Right atrium auricular region (tissue), 2 donors: ENCODE measurements at regions not wholly inside any gene's neighbourhood (a gene's known extent, or its start where the extent isn't known, plus 50 kb on each side); places are given as distances from the start of the nearest gene placed in this dataset.

ENCODE experiments used
- DNase-seq: peaks from one replicate; pipeline ENCODE4 v3.0.0-alpha.2; 2019; ENCODE audit warnings: low spot score
- H3K27ac ChIP-seq, 2 donors: fragments of 200-600 bp; sonication (generic); 1 replicate in 1 of 2; 2 replicates in 1 of 2; pipeline ENCODE4 v1.5.1; 2016 to 2019
- H3K27me3 ChIP-seq, 2 donors: fragments of 200-600 bp; sonication (generic); one replicate each; pipeline versions ENCODE4 v1.5.1 to v1.6.0; 2017 to 2019
- H3K36me3 ChIP-seq: fragments of 200-600 bp; sonication (generic); one replicate; pipeline ENCODE4 v1.5.1; 2016
- H3K4me1 ChIP-seq, 2 donors: fragments of 200-600 bp; sonication (generic); one replicate each; pipeline versions ENCODE4 v1.5.1 to v1.6.0; 2017 to 2019
- H3K4me3 ChIP-seq, 2 donors: fragments of 200-600 bp; sonication (generic); 1 replicate in 1 of 2; 2 replicates in 1 of 2; pipeline ENCODE4 v1.5.1; 2017 to 2019; ENCODE audit warnings: mild to moderate bottlenecking in 1 of 2, moderate library complexity in 1 of 2
- H3K9me3 ChIP-seq, 2 donors: fragments of 200-600 bp; sonication (generic); one replicate each; pipeline ENCODE4 v1.5.1; 2019
- CTCF ChIP-seq, 2 donors: fragments of 200-600 bp; sonication (generic); IDR thresholded peaks; one replicate each; pipeline ENCODE4 v1.5.1; 2019; ENCODE audit warnings: antibody characterized with exemption in 2 of 2

- H3K4me3 ChIP-seq: no peak overlapping the region
- no peaks in the 10 kb centered on the region for H3K4me1 ChIP-seq
- H3K27ac ChIP-seq: no peak overlapping the region
- no peak for DNase-seq
- no peak for TF ChIP-seq CTCF (IDR thresholded peaks at IDR 0.05)
- H3K9me3 ChIP-seq: peaks cover 0 to 4% of the 10 kb centered on the region in 2 donors
- H3K36me3 ChIP-seq: no peaks in the 10 kb centered on the region
- no peaks in the 10 kb centered on the region for H3K27me3 ChIP-seq
Measured at GRCh38 chr2:147330925-147331324, 513.9 kb upstream of the ACVR2A start.

DNA sequence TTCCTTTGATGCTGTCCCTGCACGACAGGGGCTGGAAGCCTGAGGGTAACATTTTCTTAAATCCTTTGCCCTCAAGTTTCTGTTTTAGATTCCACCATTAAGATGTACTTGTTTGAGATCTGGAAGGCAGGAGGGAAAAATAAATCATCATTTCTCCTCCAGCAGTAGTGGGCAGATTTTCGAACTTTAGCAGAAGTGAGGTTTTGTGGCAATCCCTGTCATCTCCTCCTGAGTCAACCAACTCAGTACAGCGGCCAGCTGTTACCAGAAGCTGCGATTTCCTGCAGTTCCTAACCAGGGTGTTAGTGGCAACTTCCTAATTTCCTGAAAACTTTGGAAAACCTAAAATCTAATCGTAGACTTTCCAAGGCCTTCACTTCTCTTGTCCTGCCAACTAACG lies 517.2 kb upstream of the ACVR2A start:
- no peak for DNase-seq
- TF ChIP-seq CTCF (IDR thresholded peaks at IDR 0.05): no peak
- H3K4me1 ChIP-seq: no peaks in the 10 kb centered on the region
- no peaks in the 10 kb centered on the region for H3K27me3 ChIP-seq
- no peak overlapping the region for H3K4me3 ChIP-seq
- no peaks in the 10 kb centered on the region for H3K36me3 ChIP-seq
- H3K27ac ChIP-seq: no peak overlapping the region
- H3K9me3 ChIP-seq: no peaks in the 10 kb centered on the region

- Histone ChIP-seq H3K27me3 (no peaks in the 10 kb centered on the region), H3K4me3 (no peak overlapping the region), H3K4me1 (no peaks in the 10 kb centered on the region), H3K27ac (no peak overlapping the region), H3K9me3 (no peaks in the 10 kb centered on the region), H3K36me3 (no peaks in the 10 kb centered on the region)
- no peak for TF ChIP-seq CTCF (IDR thresholded peaks at IDR 0.05)
- DNase-seq: no peak
Measured at GRCh38 chr2:147325990-147326389, 518.8 kb upstream of the ACVR2A start.

- TF ChIP-seq CTCF (IDR thresholded peaks at IDR 0.05): no peak
Measured at GRCh38 chr2:147320146-147320545, 524.7 kb upstream of the ACVR2A start.

GRCh38 chr2:147311058-147311430 lies 533.8 kb upstream of the ACVR2A start:
- DNase-seq: no peak
- H3K27ac ChIP-seq: no peak overlapping the region
- H3K4me1 ChIP-seq: no peaks in the 10 kb centered on the region
- H3K4me3 ChIP-seq: no peak overlapping the region
- H3K9me3 ChIP-seq: no peaks in the 10 kb centered on the region
- no peaks in the 10 kb centered on the region for H3K36me3 ChIP-seq
- TF ChIP-seq CTCF (IDR thresholded peaks at IDR 0.05): no peak
- no peaks in the 10 kb centered on the region for H3K27me3 ChIP-seq

More at GRCh38 chr2:147320146-147320545, 524.7 kb upstream of the ACVR2A start:
- H3K4me3 ChIP-seq: no peak overlapping the region
- H3K4me1 ChIP-seq: no peaks in the 10 kb centered on the region
- H3K9me3 ChIP-seq: peaks cover 0 to 12% of the 10 kb centered on the region in 2 donors
- DNase-seq: no peak
- H3K27ac ChIP-seq: no peak overlapping the region
- no peaks in the 10 kb centered on the region for H3K27me3 ChIP-seq
- no peaks in the 10 kb centered on the region for H3K36me3 ChIP-seq

DNA sequence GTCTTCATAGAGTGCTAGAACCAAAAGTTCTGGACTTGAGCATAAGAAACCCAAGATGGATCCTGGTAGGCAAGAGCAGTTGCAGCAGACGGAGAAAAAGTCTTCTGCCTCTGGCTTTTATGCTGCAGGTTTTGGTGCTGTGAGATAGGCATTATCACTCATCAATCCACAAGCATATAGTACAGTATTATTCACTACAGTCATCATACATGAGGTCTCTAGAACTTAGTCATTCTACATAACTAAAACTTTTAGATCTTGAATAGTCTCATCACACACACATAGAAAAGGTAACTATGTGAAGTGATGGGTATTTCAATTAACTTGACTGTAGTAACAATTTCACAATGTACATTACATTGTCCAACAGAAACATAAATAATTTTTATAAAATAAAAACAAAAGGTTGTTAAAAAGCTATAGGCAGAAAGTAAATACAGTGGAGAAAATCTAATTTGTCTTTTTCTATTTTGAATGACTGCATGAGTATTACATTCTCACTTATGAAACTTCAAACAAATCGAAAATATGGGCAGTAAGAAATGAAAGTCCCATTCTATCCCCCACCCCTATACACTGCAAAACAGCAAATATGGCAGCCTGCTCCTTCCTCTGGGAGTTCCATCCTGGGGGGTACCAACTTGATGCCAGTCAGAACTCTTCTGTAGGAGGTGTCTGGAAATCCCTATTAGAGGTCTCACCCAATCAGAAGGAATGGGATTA lies 534.3 kb upstream of the ACVR2A start:
- no peaks in the 10 kb centered on the region for H3K27me3 ChIP-seq
- H3K4me3 ChIP-seq: no peak overlapping the region
- no peak overlapping the region for H3K27ac ChIP-seq
- no peaks in the 10 kb centered on the region for H3K36me3 ChIP-seq
- no peak for DNase-seq
- no peaks in the 10 kb centered on the region for H3K9me3 ChIP-seq
- H3K4me1 ChIP-seq: no peaks in the 10 kb centered on the region
- no peak for TF ChIP-seq CTCF (IDR thresholded peaks at IDR 0.05)
